NCI-H2196 (cell line): ENCODE measurements at regions not wholly inside any gene's neighbourhood (a gene's known extent, or its start where the extent isn't known, plus 50 kb on each side); places are given as distances from the start of the nearest gene placed in this dataset.
"Not testable (repeated sequence)": the region's sequence is repeated elsewhere in the genome, so short reads cannot be mapped to it uniquely, and the experiment has no call there.

Experiments used
- DNase-seq: peaks from one replicate; lab custom pipeline; 2025; ENCODE audit not compliant: unreplicated experiment; lab: John Stamatoyannopoulos, UW

GRCh38 chr21:41612674-41613532 is 104.9 kb upstream of the TMPRSS2 start:
- peak; percentile 61 for DNase-seq

GRCh38 chr21:41611966-41612606 is 104.1 kb upstream of the TMPRSS2 start:
- DNase-seq, result peak; percentile 64

- no peak for DNase-seq
Measured at GRCh38 chr21:41611441-41611840, 103.5 kb upstream of the TMPRSS2 start.

GRCh38 chr21:41610840-41611115 is 102.8 kb upstream of the TMPRSS2 start:
- not testable (repeated sequence) for DNase-seq

- peak; percentile 56 for DNase-seq
Measured at GRCh38 chr21:41610042-41610839, 102.3 kb upstream of the TMPRSS2 start.

GRCh38 chr21:41606706-41607105 is 98.7 kb upstream of the TMPRSS2 start:
- DNase-seq, result no peak

GRCh38 chr21:41605934-41606285 is 98.0 kb upstream of the TMPRSS2 start:
- no peak for DNase-seq

GRCh38 chr21:41605178-41605933 is 97.4 kb upstream of the TMPRSS2 start:
- peak; percentile 68 for DNase-seq

- DNase-seq, result no peak
Measured at GRCh38 chr21:41604583-41605041, 96.7 kb upstream of the TMPRSS2 start.

- DNase-seq, result no peak
Measured at GRCh38 chr21:41603476-41603875, 95.5 kb upstream of the TMPRSS2 start.

- DNase-seq, result no peak
Measured at GRCh38 chr21:41602531-41602930, 94.6 kb upstream of the TMPRSS2 start.

- peak; percentile 26 for DNase-seq
Measured at GRCh38 chr21:41601573-41602368, 93.8 kb upstream of the TMPRSS2 start.

- DNase-seq, result no peak
Measured at GRCh38 chr21:41600961-41601572, 93.1 kb upstream of the TMPRSS2 start.

GRCh38 chr21:41600556-41600955 is 92.6 kb upstream of the TMPRSS2 start:
- DNase-seq, result no peak

GRCh38 chr21:41600116-41600515 is 92.2 kb upstream of the TMPRSS2 start:
- no peak for DNase-seq

- peak; percentile 30 for DNase-seq
Measured at GRCh38 chr21:41598561-41599431, 90.8 kb upstream of the TMPRSS2 start.

GRCh38 chr21:41597811-41598231 is 89.9 kb upstream of the TMPRSS2 start:
- DNase-seq, result no peak

- no peak for DNase-seq
Measured at GRCh38 chr21:41597227-41597626, 89.3 kb upstream of the TMPRSS2 start.
